Head of caudate nucleus (tissue), 42 donors: ENCODE measurements at regions not wholly inside any gene's neighbourhood (a gene's known extent, or its start where the extent isn't known, plus 50 kb on each side); places are given as distances from the start of the nearest gene placed in this dataset.
"Not testable (repeated sequence)": the region's sequence is repeated elsewhere in the genome, so short reads cannot be mapped to it uniquely, and the experiment has no call there.

ENCODE experiments used
- DNase-seq, 42 donors: peaks; one replicate each; pipeline versions ENCODE4 v3.0.0 to v3.0.0-alpha.2; 2020 to 2021; ENCODE audit warnings: mixed read lengths in 7 of 42
- intact Hi-C: fragments of 100-400 bp; cut with DNase I; formaldehyde crosslinking; loops from one replicate; pipeline ENCODE4 v1.15.0; 2022

GRCh38 chr6:149228311-149228955, 89.1 kb upstream of the TAB2 start:
- DNase-seq: peak in 3 of 42 donors; percentile 20 to 37 (median 25)
- intact Hi-C loops: no loop called here

GRCh38 chr6:149229096-149229495, 88.4 kb upstream of the TAB2 start:
- intact Hi-C loops: no loop called here
- no peak for DNase-seq

- DNase-seq: peak in 3 of 42 donors; percentile 20 to 48 (median 31)
- intact Hi-C loops: no loop called here
Observed at GRCh38 chr6:149230712-149231460, 86.6 kb upstream of the TAB2 start.

- peak in 1 of 42 donors; percentile 28 for DNase-seq
- intact Hi-C loops: no loop called here
Observed at GRCh38 chr6:149231778-149232177, 85.7 kb upstream of the TAB2 start.

GRCh38 chr6:149233056-149233715, 84.3 kb upstream of the TAB2 start:
- DNase-seq: no peak
- intact Hi-C loops: no loop called here

GRCh38 chr6:149234051-149234962, 83.2 kb upstream of the TAB2 start:
- intact Hi-C loops: no loop called here
- DNase-seq: no peak

- DNase-seq: no peak
- intact Hi-C loops: no loop called here
Observed at GRCh38 chr6:149235130-149235561, 82.4 kb upstream of the TAB2 start.

- intact Hi-C loops: no loop called here
- no peak for DNase-seq
Observed at GRCh38 chr6:149236589-149236988, 80.9 kb upstream of the TAB2 start.

- intact Hi-C loops: no loop called here
- no peak for DNase-seq
Observed at GRCh38 chr6:149237464-149237863, 80.0 kb upstream of the TAB2 start.

GRCh38 chr6:149239573-149240209, 77.8 kb upstream of the TAB2 start:
- intact Hi-C loops: no loop called here
- DNase-seq: no peak

- DNase-seq: no peak
- intact Hi-C loops: no loop called here
Observed at GRCh38 chr6:149242883-149243282, 74.6 kb upstream of the TAB2 start.

GRCh38 chr6:149244105-149244504, 73.4 kb upstream of the TAB2 start:
- intact Hi-C loops: no loop called here
- DNase-seq: no peak

- peak in 4 of 42 donors; percentile 7 to 52 (median 26) for DNase-seq
- intact Hi-C loops: no loop called here
Observed at GRCh38 chr6:149246691-149247384, 70.7 kb upstream of the TAB2 start.

- DNase-seq: peak in 1 of 42 donors; percentile 5
- intact Hi-C loops: no loop called here
Observed at GRCh38 chr6:149247385-149247763, 70.1 kb upstream of the TAB2 start.

GRCh38 chr6:149248263-149248662, 69.2 kb upstream of the TAB2 start:
- intact Hi-C loops: not testable (repeated sequence)
- DNase-seq: peak in 1 of 42 donors; percentile 4

GRCh38 chr6:149248693-149249369, 68.7 kb upstream of the TAB2 start:
- DNase-seq: peak in 1 of 42 donors; percentile 38
- intact Hi-C loops: no loop called here
